Type B pancreatic cell (in vitro differentiated cells): ENCODE measurements at regions not wholly inside any gene's neighbourhood (a gene's known extent, or its start where the extent isn't known, plus 50 kb on each side); places are given as distances from the start of the nearest gene placed in this dataset.

Experiments
- DNase-seq: peaks from one replicate; pipeline ENCODE4 v3.0.0; 2021; ENCODE audit warnings: mixed read lengths; ENCODE audit not compliant: unreplicated experiment; ENCODE audit errors: extremely low spot score
- H3K27ac Mint-ChIP-seq: 2 replicates; pipeline ENCODE4 v1.8.0; 2021; ENCODE audit warnings: mild to moderate bottlenecking, mixed read lengths
- H3K27me3 Mint-ChIP-seq: 2 replicates; pipeline ENCODE4 v1.8.0; 2021; ENCODE audit warnings: mixed read lengths
- H3K36me3 Mint-ChIP-seq: 2 replicates; pipeline ENCODE4 v1.8.0; 2021; ENCODE audit warnings: mixed read lengths
- H3K4me1 Mint-ChIP-seq: one replicate; pipeline ENCODE4 v1.8.0; 2021; ENCODE audit warnings: mixed read lengths; ENCODE audit not compliant: unreplicated experiment
- H3K4me3 Mint-ChIP-seq: 2 replicates; pipeline ENCODE4 v1.8.0; 2021; ENCODE audit warnings: mild to moderate bottlenecking, mixed read lengths
- H3K9me3 Mint-ChIP-seq: 2 replicates; pipeline ENCODE4 v1.8.0; 2021; ENCODE audit warnings: mixed read lengths
- CTCF ChIP-seq: fragments of 200-600 bp; sonication (generic); conservative IDR thresholded peaks from 2 replicates; pipeline ENCODE4 v1.5.0; 2021; ENCODE audit warnings: antibody characterized with exemption, mild to moderate bottlenecking

- no peak for DNase-seq
- Mint-ChIP-seq H3K27me3 (no peaks in the 10 kb centered on the region), H3K4me1 (peaks cover 13% of the 10 kb centered on the region), H3K36me3 (no peaks in the 10 kb centered on the region), H3K4me3 (no peak overlapping the region), H3K9me3 (no peaks in the 10 kb centered on the region), H3K27ac (no peak overlapping the region)
- TF ChIP-seq CTCF: no peak
These were observed 238.8 kb upstream of the NOX3 start for GRCh38 chr6:155694419-155694790.

- no peak overlapping the region for H3K4me3 Mint-ChIP-seq
- H3K27ac Mint-ChIP-seq: no peak overlapping the region
- H3K36me3 Mint-ChIP-seq: no peaks in the 10 kb centered on the region
- DNase-seq: no peak
- TF ChIP-seq CTCF: no peak
- peaks cover 13% of the 10 kb centered on the region for H3K4me1 Mint-ChIP-seq
- H3K27me3 Mint-ChIP-seq: no peaks in the 10 kb centered on the region
- H3K9me3 Mint-ChIP-seq: no peaks in the 10 kb centered on the region
These were observed 238.2 kb upstream of the NOX3 start for GRCh38 chr6:155693573-155694418.

- no peaks in the 10 kb centered on the region for H3K36me3 Mint-ChIP-seq
- no peaks in the 10 kb centered on the region for H3K27me3 Mint-ChIP-seq
- no peak for DNase-seq
- no peak overlapping the region for H3K4me3 Mint-ChIP-seq
- no peaks in the 10 kb centered on the region for H3K9me3 Mint-ChIP-seq
- no peak for TF ChIP-seq CTCF
- H3K4me1 Mint-ChIP-seq: peaks cover 13% of the 10 kb centered on the region
- H3K27ac Mint-ChIP-seq: no peak overlapping the region
These were observed 235.2 kb upstream of the NOX3 start for GRCh38 chr6:155690820-155691219.

- Mint-ChIP-seq H3K27ac (no peak overlapping the region), H3K36me3 (no peaks in the 10 kb centered on the region), H3K9me3 (no peaks in the 10 kb centered on the region), H3K4me1 (no peaks in the 10 kb centered on the region), H3K4me3 (no peak overlapping the region), H3K27me3 (no peaks in the 10 kb centered on the region)
- no peak for TF ChIP-seq CTCF
- no peak for DNase-seq
These were observed 232.0 kb upstream of the NOX3 start for GRCh38 chr6:155687645-155688044.

GRCh38 chr6:155684416-155685196, 229.0 kb upstream of the NOX3 start:
- Mint-ChIP-seq H3K27ac (no peak overlapping the region), H3K9me3 (no peaks in the 10 kb centered on the region), H3K4me1 (no peaks in the 10 kb centered on the region), H3K27me3 (no peaks in the 10 kb centered on the region), H3K36me3 (no peaks in the 10 kb centered on the region), H3K4me3 (no peak overlapping the region)
- no peak for DNase-seq
- no peak for TF ChIP-seq CTCF
